SK-N-SH treated with all-trans-retinoic acid at 6 μM for 48 hours (cell line): ENCODE measurements at regions not wholly inside any gene's neighbourhood (a gene's known extent, or its start where the extent isn't known, plus 50 kb on each side); places are given as distances from the start of the nearest gene placed in this dataset.

Experiments used
- ATAC-seq: fragments of 200-7000 bp; cut with Tn5 transposase; 3 replicates; pipeline ENCODE4 v1.9.1; 2020; ENCODE audit warnings: mild to moderate bottlenecking, moderate library complexity
- ARNTL ChIP-seq: fragments of 450-650 bp; formaldehyde crosslinking; IDR thresholded peaks from 2 replicates; pipeline ENCODE4 v1.5.0; 2020; ENCODE audit warnings: low read depth, mild to moderate bottlenecking, moderate library complexity, borderline replicate concordance
- BACH2 ChIP-seq: fragments of 250-450 bp; sonication (Bioruptor Pico); IDR thresholded peaks from 2 replicates; pipeline ENCODE4 v1.9.0; 2021; ENCODE audit warnings: mild to moderate bottlenecking, borderline replicate concordance
- CSDC2 ChIP-seq: fragments of 250-450 bp; sonication (Bioruptor Pico); IDR thresholded peaks from 2 replicates; pipeline ENCODE4 v1.5.0; 2020; ENCODE audit warnings: mild to moderate bottlenecking, moderate library complexity
- ESRRG ChIP-seq: fragments of 250-450 bp; sonication (Bioruptor Pico); IDR thresholded peaks from 2 replicates; pipeline ENCODE4 v1.6.1; 2021; ENCODE audit warnings: mild to moderate bottlenecking
- GLIS3 ChIP-seq: fragments of 250-450 bp; sonication (Bioruptor Pico); IDR thresholded peaks from 2 replicates; pipeline ENCODE4 v1.5.0; 2020; ENCODE audit warnings: mild to moderate bottlenecking, moderate library complexity
- ISL1 ChIP-seq: fragments of 250-450 bp; sonication (Bioruptor Pico); IDR thresholded peaks from 2 replicates; pipeline ENCODE4 v2.1.2; 2022; ENCODE audit warnings: mild to moderate bottlenecking, moderate library complexity
- OSR1 ChIP-seq: fragments of 250-450 bp; sonication (Bioruptor Pico); IDR thresholded peaks from 2 replicates; pipeline ENCODE4 v1.8.0; 2022; ENCODE audit warnings: moderate library complexity, mild to moderate bottlenecking, inconsistent platforms
- PPARA ChIP-seq: fragments of 250-450 bp; sonication (Bioruptor Pico); IDR thresholded peaks from 2 replicates; pipeline ENCODE4 v1.5.0; 2020; ENCODE audit warnings: mild to moderate bottlenecking, borderline replicate concordance
- RARB ChIP-seq: fragments of 250-450 bp; sonication (Bioruptor Pico); IDR thresholded peaks from 2 replicates; pipeline ENCODE4 v1.8.0; 2021; ENCODE audit warnings: mild to moderate bottlenecking, moderate library complexity
- SNAI2 ChIP-seq: fragments of 250-450 bp; sonication (Bioruptor Pico); IDR thresholded peaks from 2 replicates; pipeline ENCODE4 v1.5.0; 2020; ENCODE audit warnings: mild to moderate bottlenecking, moderate library complexity
- TCF4 ChIP-seq: fragments of 250-450 bp; sonication (Bioruptor Pico); IDR thresholded peaks from 2 replicates; pipeline ENCODE4 v1.8.0; 2021; ENCODE audit warnings: mild to moderate bottlenecking, moderate library complexity, borderline replicate concordance
- TOX ChIP-seq: fragments of 250-450 bp; sonication (Bioruptor Pico); IDR thresholded peaks from 2 replicates; pipeline ENCODE4 v1.8.0; 2021; ENCODE audit warnings: mild to moderate bottlenecking, moderate library complexity, borderline replicate concordance
- ZC3H10 ChIP-seq: fragments of 250-450 bp; sonication (Bioruptor Pico); IDR thresholded peaks from 2 replicates; pipeline ENCODE4 v1.5.1; 2021; ENCODE audit warnings: mild to moderate bottlenecking, moderate library complexity
- ZFP3 ChIP-seq: fragments of 250-450 bp; sonication (Bioruptor Pico); IDR thresholded peaks from 2 replicates; pipeline ENCODE4 v1.5.0; 2020; ENCODE audit warnings: mild to moderate bottlenecking, moderate library complexity
- ZNF70 ChIP-seq: fragments of 450-650 bp; formaldehyde crosslinking; IDR thresholded peaks from 2 replicates; pipeline ENCODE4 v1.5.0; 2020; ENCODE audit warnings: mild to moderate bottlenecking, moderate library complexity
- ZNF8 ChIP-seq: fragments of 450-650 bp; formaldehyde crosslinking; IDR thresholded peaks from 2 replicates; pipeline ENCODE4 v1.5.0; 2020; ENCODE audit warnings: mild to moderate bottlenecking, moderate library complexity
- TF ChIP-seq, protein P1 (sequence below): fragments of 250-450 bp; sonication (Bioruptor Pico); IDR thresholded peaks from 2 replicates; pipeline ENCODE4 v1.5.1; 2020; ENCODE audit warnings: low read depth, mild to moderate bottlenecking, moderate library complexity
- TF ChIP-seq, protein P2 (sequence below): fragments of 250-450 bp; sonication (Bioruptor Pico); IDR thresholded peaks from 2 replicates; pipeline ENCODE4 v1.8.0; 2020; ENCODE audit warnings: mild to moderate bottlenecking, moderate library complexity, borderline replicate concordance
- TF ChIP-seq, protein P3 (sequence below): fragments of 250-450 bp; sonication (Bioruptor Pico); IDR thresholded peaks from 2 replicates; pipeline ENCODE4 v1.5.1; 2021; ENCODE audit warnings: mild to moderate bottlenecking, moderate library complexity
- TF ChIP-seq, protein P4 (sequence below): fragments of 250-450 bp; sonication (Bioruptor Pico); IDR thresholded peaks from 2 replicates; pipeline ENCODE4 v1.8.0; 2021; ENCODE audit warnings: low read depth, mild to moderate bottlenecking, moderate library complexity, borderline replicate concordance
- TF ChIP-seq, protein P5 (sequence below): fragments of 250-450 bp; sonication (Bioruptor Pico); IDR thresholded peaks from 2 replicates; pipeline ENCODE4 v1.5.0; 2020; ENCODE audit warnings: mild to moderate bottlenecking, moderate library complexity

DNA sequence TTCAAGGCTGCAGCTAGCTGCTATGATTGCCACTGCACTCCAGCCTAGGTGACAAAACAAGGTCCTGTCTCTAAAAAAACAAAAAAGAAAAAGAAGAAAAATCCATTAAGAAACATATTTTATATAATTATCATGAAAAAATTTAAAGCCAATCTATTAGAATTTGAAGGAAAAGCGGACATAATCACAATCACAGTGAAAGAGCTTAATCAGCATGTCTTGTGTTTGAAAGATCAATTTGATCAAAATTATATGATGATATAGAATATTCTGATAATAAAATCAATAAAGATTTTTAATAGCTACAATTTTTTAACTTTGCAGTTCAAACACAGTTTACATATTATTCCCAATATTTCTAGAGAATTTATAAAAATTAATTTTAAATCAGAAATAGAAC, 210.1 kb downstream of the MEX3B start:
- ATAC-seq = no peak
- no peak for TF ChIP-seq RARB
- TF ChIP-seq ZNF8 = no peak
- TF ChIP-seq ARNTL (CRISPR knock-in tag) = no peak
- no peak for TF ChIP-seq ZC3H10 (CRISPR knock-in tag)
- TF ChIP-seq OSR1 (CRISPR knock-in tag) = no peak
- no peak for TF ChIP-seq ISL1 (CRISPR knock-in tag)
- no peak for TF ChIP-seq SNAI2 (CRISPR knock-in tag)
- no peak for TF ChIP-seq TCF4
- no peak for TF ChIP-seq BACH2 (CRISPR knock-in tag)
- TF ChIP-seq, protein P1, sequence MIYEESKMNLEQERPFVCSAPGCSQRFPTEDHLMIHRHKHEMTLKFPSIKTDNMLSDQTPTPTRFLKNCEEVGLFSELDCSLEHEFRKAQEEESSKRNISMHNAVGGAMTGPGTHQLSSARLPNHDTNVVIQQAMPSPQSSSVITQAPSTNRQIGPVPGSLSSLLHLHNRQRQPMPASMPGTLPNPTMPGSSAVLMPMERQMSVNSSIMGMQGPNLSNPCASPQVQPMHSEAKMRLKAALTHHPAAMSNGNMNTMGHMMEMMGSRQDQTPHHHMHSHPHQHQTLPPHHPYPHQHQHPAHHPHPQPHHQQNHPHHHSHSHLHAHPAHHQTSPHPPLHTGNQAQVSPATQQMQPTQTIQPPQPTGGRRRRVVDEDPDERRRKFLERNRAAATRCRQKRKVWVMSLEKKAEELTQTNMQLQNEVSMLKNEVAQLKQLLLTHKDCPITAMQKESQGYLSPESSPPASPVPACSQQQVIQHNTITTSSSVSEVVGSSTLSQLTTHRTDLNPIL (CRISPR knock-in tag) = no peak

DNA sequence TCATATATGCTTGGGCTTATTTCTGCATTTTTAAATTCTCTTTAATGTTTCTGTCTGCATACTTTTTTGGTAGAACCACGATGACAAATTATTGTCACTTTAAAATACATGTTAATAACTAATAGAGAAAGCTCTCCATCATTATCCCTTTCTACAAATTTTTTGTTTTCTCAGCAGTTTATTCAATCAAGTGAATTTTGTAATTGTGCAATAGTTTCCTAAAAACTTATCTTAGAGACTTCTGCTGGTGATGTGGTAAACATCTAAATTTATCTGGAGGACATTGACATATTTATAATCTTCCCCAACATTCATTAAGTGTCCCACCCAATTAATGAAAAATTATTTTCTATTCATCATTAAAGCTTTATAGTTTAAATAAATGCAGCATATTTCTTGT, 215.3 kb downstream of the MEX3B start:
- ATAC-seq = no peak
- TF ChIP-seq GLIS3 (CRISPR knock-in tag) = no peak
- no peak for TF ChIP-seq ZFP3 (CRISPR knock-in tag)
- TF ChIP-seq, protein P2, sequence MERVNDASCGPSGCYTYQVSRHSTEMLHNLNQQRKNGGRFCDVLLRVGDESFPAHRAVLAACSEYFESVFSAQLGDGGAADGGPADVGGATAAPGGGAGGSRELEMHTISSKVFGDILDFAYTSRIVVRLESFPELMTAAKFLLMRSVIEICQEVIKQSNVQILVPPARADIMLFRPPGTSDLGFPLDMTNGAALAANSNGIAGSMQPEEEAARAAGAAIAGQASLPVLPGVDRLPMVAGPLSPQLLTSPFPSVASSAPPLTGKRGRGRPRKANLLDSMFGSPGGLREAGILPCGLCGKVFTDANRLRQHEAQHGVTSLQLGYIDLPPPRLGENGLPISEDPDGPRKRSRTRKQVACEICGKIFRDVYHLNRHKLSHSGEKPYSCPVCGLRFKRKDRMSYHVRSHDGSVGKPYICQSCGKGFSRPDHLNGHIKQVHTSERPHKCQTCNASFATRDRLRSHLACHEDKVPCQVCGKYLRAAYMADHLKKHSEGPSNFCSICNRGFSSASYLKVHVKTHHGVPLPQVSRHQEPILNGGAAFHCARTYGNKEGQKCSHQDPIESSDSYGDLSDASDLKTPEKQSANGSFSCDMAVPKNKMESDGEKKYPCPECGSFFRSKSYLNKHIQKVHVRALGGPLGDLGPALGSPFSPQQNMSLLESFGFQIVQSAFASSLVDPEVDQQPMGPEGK = no peak
- TF ChIP-seq, protein P3, sequence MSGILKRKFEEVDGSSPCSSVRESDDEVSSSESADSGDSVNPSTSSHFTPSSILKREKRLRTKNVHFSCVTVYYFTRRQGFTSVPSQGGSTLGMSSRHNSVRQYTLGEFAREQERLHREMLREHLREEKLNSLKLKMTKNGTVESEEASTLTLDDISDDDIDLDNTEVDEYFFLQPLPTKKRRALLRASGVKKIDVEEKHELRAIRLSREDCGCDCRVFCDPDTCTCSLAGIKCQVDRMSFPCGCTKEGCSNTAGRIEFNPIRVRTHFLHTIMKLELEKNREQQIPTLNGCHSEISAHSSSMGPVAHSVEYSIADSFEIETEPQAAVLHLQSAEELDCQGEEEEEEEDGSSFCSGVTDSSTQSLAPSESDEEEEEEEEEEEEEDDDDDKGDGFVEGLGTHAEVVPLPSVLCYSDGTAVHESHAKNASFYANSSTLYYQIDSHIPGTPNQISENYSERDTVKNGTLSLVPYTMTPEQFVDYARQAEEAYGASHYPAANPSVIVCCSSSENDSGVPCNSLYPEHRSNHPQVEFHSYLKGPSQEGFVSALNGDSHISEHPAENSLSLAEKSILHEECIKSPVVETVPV (CRISPR knock-in tag) = no peak
- no peak for TF ChIP-seq PPARA (CRISPR knock-in tag)
- no peak for TF ChIP-seq ESRRG
- TF ChIP-seq ISL1 (CRISPR knock-in tag) = no peak
- no peak for TF ChIP-seq SNAI2 (CRISPR knock-in tag)
- TF ChIP-seq ZNF70 = no peak
- TF ChIP-seq, protein P1 (CRISPR knock-in tag) = no peak
- TF ChIP-seq, protein P4, sequence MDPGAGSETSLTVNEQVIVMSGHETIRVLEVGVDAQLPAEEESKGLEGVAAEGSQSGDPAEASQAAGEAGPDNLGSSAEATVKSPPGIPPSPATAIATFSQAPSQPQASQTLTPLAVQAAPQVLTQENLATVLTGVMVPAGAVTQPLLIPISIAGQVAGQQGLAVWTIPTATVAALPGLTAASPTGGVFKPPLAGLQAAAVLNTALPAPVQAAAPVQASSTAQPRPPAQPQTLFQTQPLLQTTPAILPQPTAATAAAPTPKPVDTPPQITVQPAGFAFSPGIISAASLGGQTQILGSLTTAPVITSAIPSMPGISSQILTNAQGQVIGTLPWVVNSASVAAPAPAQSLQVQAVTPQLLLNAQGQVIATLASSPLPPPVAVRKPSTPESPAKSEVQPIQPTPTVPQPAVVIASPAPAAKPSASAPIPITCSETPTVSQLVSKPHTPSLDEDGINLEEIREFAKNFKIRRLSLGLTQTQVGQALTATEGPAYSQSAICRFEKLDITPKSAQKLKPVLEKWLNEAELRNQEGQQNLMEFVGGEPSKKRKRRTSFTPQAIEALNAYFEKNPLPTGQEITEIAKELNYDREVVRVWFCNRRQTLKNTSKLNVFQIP (CRISPR knock-in tag) = no peak

DNA sequence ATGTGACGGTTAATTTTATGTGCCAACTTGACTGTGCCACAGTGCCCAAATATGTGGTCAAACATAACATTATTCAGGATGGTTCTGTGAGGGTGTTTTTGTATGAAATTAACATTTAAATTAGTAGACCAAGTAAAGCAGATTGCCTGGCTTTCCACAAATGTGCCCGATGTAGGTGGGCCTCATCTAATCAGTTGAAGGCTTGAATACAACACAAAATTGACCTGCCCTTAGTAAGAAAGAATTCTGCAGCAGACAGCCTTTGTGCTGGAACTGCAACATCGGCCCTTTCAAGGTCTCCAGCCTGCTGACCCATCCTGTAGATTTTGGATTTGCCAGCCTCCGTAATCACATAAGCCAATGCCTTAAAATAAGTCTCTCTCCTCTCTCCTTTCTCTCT, 215.9 kb downstream of the MEX3B start:
- no peak for ATAC-seq
- TF ChIP-seq ESRRG (no peak), ZNF70 (no peak), RARB (no peak), ARNTL (CRISPR knock-in tag) (no peak), TCF4 (no peak), TOX (CRISPR knock-in tag) (no peak), GLIS3 (CRISPR knock-in tag) (no peak), BACH2 (CRISPR knock-in tag) (no peak), CSDC2 (CRISPR knock-in tag) (no peak), ISL1 (CRISPR knock-in tag) (no peak), OSR1 (CRISPR knock-in tag) (no peak), ZC3H10 (CRISPR knock-in tag) (no peak)
- TF ChIP-seq, protein P4 (CRISPR knock-in tag) = no peak
- TF ChIP-seq, protein P5, sequence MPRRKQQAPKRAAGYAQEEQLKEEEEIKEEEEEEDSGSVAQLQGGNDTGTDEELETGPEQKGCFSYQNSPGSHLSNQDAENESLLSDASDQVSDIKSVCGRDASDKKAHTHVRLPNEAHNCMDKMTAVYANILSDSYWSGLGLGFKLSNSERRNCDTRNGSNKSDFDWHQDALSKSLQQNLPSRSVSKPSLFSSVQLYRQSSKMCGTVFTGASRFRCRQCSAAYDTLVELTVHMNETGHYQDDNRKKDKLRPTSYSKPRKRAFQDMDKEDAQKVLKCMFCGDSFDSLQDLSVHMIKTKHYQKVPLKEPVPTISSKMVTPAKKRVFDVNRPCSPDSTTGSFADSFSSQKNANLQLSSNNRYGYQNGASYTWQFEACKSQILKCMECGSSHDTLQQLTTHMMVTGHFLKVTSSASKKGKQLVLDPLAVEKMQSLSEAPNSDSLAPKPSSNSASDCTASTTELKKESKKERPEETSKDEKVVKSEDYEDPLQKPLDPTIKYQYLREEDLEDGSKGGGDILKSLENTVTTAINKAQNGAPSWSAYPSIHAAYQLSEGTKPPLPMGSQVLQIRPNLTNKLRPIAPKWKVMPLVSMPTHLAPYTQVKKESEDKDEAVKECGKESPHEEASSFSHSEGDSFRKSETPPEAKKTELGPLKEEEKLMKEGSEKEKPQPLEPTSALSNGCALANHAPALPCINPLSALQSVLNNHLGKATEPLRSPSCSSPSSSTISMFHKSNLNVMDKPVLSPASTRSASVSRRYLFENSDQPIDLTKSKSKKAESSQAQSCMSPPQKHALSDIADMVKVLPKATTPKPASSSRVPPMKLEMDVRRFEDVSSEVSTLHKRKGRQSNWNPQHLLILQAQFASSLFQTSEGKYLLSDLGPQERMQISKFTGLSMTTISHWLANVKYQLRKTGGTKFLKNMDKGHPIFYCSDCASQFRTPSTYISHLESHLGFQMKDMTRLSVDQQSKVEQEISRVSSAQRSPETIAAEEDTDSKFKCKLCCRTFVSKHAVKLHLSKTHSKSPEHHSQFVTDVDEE = no peak
- TF ChIP-seq, protein P1 (CRISPR knock-in tag) = no peak
